SK-N-SH treated with all-trans-retinoic acid at 6 μM for 48 hours (cell line): ENCODE measurements at regions not wholly inside any gene's neighbourhood (a gene's known extent, or its start where the extent isn't known, plus 50 kb on each side); places are given as distances from the start of the nearest gene placed in this dataset.

Source experiments
- ATAC-seq: fragments of 200-7000 bp; cut with Tn5 transposase; 3 replicates; pipeline ENCODE4 v1.9.1; 2020; ENCODE audit warnings: mild to moderate bottlenecking, moderate library complexity
- ARNTL ChIP-seq: fragments of 450-650 bp; formaldehyde crosslinking; IDR thresholded peaks from 2 replicates; pipeline ENCODE4 v1.5.0; 2020; ENCODE audit warnings: low read depth, mild to moderate bottlenecking, moderate library complexity, borderline replicate concordance
- BACH2 ChIP-seq: fragments of 250-450 bp; sonication (Bioruptor Pico); IDR thresholded peaks from 2 replicates; pipeline ENCODE4 v1.9.0; 2021; ENCODE audit warnings: mild to moderate bottlenecking, borderline replicate concordance
- CREB5 ChIP-seq: fragments of 250-450 bp; sonication (Bioruptor Pico); IDR thresholded peaks from 2 replicates; pipeline ENCODE4 v1.5.1; 2020; ENCODE audit warnings: low read depth, mild to moderate bottlenecking, moderate library complexity
- CSDC2 ChIP-seq: fragments of 250-450 bp; sonication (Bioruptor Pico); IDR thresholded peaks from 2 replicates; pipeline ENCODE4 v1.5.0; 2020; ENCODE audit warnings: mild to moderate bottlenecking, moderate library complexity
- CSRNP3 ChIP-seq: fragments of 250-450 bp; sonication (Bioruptor Pico); IDR thresholded peaks from 2 replicates; pipeline ENCODE4 v1.5.1; 2021; ENCODE audit warnings: mild to moderate bottlenecking, moderate library complexity
- ESRRG ChIP-seq: fragments of 250-450 bp; sonication (Bioruptor Pico); IDR thresholded peaks from 2 replicates; pipeline ENCODE4 v1.6.1; 2021; ENCODE audit warnings: mild to moderate bottlenecking
- GLIS3 ChIP-seq: fragments of 250-450 bp; sonication (Bioruptor Pico); IDR thresholded peaks from 2 replicates; pipeline ENCODE4 v1.5.0; 2020; ENCODE audit warnings: mild to moderate bottlenecking, moderate library complexity
- ISL1 ChIP-seq: fragments of 250-450 bp; sonication (Bioruptor Pico); IDR thresholded peaks from 2 replicates; pipeline ENCODE4 v2.1.2; 2022; ENCODE audit warnings: mild to moderate bottlenecking, moderate library complexity
- OSR1 ChIP-seq: fragments of 250-450 bp; sonication (Bioruptor Pico); IDR thresholded peaks from 2 replicates; pipeline ENCODE4 v1.8.0; 2022; ENCODE audit warnings: moderate library complexity, mild to moderate bottlenecking, inconsistent platforms
- POU6F1 ChIP-seq: fragments of 250-450 bp; sonication (Bioruptor Pico); IDR thresholded peaks from 2 replicates; pipeline ENCODE4 v1.8.0; 2021; ENCODE audit warnings: low read depth, mild to moderate bottlenecking, moderate library complexity, borderline replicate concordance
- PPARA ChIP-seq: fragments of 250-450 bp; sonication (Bioruptor Pico); IDR thresholded peaks from 2 replicates; pipeline ENCODE4 v1.5.0; 2020; ENCODE audit warnings: mild to moderate bottlenecking, borderline replicate concordance
- RARB ChIP-seq: fragments of 250-450 bp; sonication (Bioruptor Pico); IDR thresholded peaks from 2 replicates; pipeline ENCODE4 v1.8.0; 2021; ENCODE audit warnings: mild to moderate bottlenecking, moderate library complexity
- SNAI2 ChIP-seq: fragments of 250-450 bp; sonication (Bioruptor Pico); IDR thresholded peaks from 2 replicates; pipeline ENCODE4 v1.5.0; 2020; ENCODE audit warnings: mild to moderate bottlenecking, moderate library complexity
- TCF4 ChIP-seq: fragments of 250-450 bp; sonication (Bioruptor Pico); IDR thresholded peaks from 2 replicates; pipeline ENCODE4 v1.8.0; 2021; ENCODE audit warnings: mild to moderate bottlenecking, moderate library complexity, borderline replicate concordance
- TOX ChIP-seq: fragments of 250-450 bp; sonication (Bioruptor Pico); IDR thresholded peaks from 2 replicates; pipeline ENCODE4 v1.8.0; 2021; ENCODE audit warnings: mild to moderate bottlenecking, moderate library complexity, borderline replicate concordance
- ZC3H10 ChIP-seq: fragments of 250-450 bp; sonication (Bioruptor Pico); IDR thresholded peaks from 2 replicates; pipeline ENCODE4 v1.5.1; 2021; ENCODE audit warnings: mild to moderate bottlenecking, moderate library complexity
- ZFP3 ChIP-seq: fragments of 250-450 bp; sonication (Bioruptor Pico); IDR thresholded peaks from 2 replicates; pipeline ENCODE4 v1.5.0; 2020; ENCODE audit warnings: mild to moderate bottlenecking, moderate library complexity
- ZFP30 ChIP-seq: fragments of 450-650 bp; formaldehyde crosslinking; IDR thresholded peaks from 2 replicates; pipeline ENCODE4 v1.5.0; 2022; ENCODE audit warnings: mild to moderate bottlenecking, moderate library complexity
- ZNF565 ChIP-seq: fragments of 450-650 bp; formaldehyde crosslinking; conservative IDR thresholded peaks from 2 replicates; pipeline ENCODE4 v1.5.0; 2020; ENCODE audit warnings: low read depth, mild to moderate bottlenecking, moderate library complexity
- ZNF8 ChIP-seq: fragments of 450-650 bp; formaldehyde crosslinking; IDR thresholded peaks from 2 replicates; pipeline ENCODE4 v1.5.0; 2020; ENCODE audit warnings: mild to moderate bottlenecking, moderate library complexity
- TF ChIP-seq, protein P1 (sequence below): fragments of 250-450 bp; sonication (Bioruptor Pico); IDR thresholded peaks from 2 replicates; pipeline ENCODE4 v1.8.0; 2020; ENCODE audit warnings: mild to moderate bottlenecking, moderate library complexity, borderline replicate concordance
- TF ChIP-seq, protein P2 (sequence below): fragments of 250-450 bp; sonication (Bioruptor Pico); IDR thresholded peaks from 2 replicates; pipeline ENCODE4 v1.5.0; 2020; ENCODE audit warnings: mild to moderate bottlenecking, moderate library complexity

GRCh38 chr7:54662701-54663100 lies 96.3 kb downstream of the SEC61G start:
- no peak for ATAC-seq
- TF ChIP-seq BACH2 (CRISPR knock-in tag) (no peak), ZNF8 (CRISPR knock-in tag) (no peak), CSDC2 (CRISPR knock-in tag) (no peak), POU6F1 (no peak), PPARA (no peak), ZC3H10 (CRISPR knock-in tag) (no peak), TCF4 (CRISPR knock-in tag) (no peak), OSR1 (CRISPR knock-in tag) (no peak), ISL1 (CRISPR knock-in tag) (no peak), ZFP3 (CRISPR knock-in tag) (no peak), SNAI2 (CRISPR knock-in tag) (no peak), GLIS3 (CRISPR knock-in tag) (no peak), CREB5 (no peak), CSRNP3 (no peak), ARNTL (no peak), ZNF565 (CRISPR knock-in tag) (no peak)
- TF ChIP-seq, protein P1, sequence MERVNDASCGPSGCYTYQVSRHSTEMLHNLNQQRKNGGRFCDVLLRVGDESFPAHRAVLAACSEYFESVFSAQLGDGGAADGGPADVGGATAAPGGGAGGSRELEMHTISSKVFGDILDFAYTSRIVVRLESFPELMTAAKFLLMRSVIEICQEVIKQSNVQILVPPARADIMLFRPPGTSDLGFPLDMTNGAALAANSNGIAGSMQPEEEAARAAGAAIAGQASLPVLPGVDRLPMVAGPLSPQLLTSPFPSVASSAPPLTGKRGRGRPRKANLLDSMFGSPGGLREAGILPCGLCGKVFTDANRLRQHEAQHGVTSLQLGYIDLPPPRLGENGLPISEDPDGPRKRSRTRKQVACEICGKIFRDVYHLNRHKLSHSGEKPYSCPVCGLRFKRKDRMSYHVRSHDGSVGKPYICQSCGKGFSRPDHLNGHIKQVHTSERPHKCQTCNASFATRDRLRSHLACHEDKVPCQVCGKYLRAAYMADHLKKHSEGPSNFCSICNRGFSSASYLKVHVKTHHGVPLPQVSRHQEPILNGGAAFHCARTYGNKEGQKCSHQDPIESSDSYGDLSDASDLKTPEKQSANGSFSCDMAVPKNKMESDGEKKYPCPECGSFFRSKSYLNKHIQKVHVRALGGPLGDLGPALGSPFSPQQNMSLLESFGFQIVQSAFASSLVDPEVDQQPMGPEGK (CRISPR knock-in tag) = no peak
- TF ChIP-seq, protein P2, sequence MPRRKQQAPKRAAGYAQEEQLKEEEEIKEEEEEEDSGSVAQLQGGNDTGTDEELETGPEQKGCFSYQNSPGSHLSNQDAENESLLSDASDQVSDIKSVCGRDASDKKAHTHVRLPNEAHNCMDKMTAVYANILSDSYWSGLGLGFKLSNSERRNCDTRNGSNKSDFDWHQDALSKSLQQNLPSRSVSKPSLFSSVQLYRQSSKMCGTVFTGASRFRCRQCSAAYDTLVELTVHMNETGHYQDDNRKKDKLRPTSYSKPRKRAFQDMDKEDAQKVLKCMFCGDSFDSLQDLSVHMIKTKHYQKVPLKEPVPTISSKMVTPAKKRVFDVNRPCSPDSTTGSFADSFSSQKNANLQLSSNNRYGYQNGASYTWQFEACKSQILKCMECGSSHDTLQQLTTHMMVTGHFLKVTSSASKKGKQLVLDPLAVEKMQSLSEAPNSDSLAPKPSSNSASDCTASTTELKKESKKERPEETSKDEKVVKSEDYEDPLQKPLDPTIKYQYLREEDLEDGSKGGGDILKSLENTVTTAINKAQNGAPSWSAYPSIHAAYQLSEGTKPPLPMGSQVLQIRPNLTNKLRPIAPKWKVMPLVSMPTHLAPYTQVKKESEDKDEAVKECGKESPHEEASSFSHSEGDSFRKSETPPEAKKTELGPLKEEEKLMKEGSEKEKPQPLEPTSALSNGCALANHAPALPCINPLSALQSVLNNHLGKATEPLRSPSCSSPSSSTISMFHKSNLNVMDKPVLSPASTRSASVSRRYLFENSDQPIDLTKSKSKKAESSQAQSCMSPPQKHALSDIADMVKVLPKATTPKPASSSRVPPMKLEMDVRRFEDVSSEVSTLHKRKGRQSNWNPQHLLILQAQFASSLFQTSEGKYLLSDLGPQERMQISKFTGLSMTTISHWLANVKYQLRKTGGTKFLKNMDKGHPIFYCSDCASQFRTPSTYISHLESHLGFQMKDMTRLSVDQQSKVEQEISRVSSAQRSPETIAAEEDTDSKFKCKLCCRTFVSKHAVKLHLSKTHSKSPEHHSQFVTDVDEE (CRISPR knock-in tag) = no peak
- TF ChIP-seq, all 23 proteins: peak for 0

DNA sequence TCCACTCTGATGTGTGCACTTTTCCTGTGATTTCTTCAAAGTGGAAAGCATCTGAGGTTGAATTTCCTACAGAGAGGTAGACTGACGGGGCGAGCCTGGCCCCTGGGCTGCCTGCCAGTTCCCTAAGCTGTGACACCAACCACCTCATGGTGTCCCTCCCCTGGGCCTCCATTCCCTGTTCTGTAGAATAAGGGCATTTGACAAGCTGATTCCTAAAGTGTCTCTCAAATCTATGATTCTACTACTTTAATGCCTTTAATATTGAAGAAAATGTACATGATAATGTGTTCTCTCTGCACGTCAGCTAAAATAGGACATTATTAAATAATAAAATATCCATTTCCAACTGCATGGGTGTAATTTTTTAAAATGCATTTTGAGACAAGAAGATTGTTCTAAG lies 105.1 kb downstream of the SEC61G start:
- TF ChIP-seq TCF4 (CRISPR knock-in tag) (no peak), RARB (no peak), ZNF8 (CRISPR knock-in tag) (no peak), CSRNP3 (no peak), PPARA (no peak), BACH2 (CRISPR knock-in tag) (no peak), TOX (CRISPR knock-in tag) (no peak), POU6F1 (no peak), ISL1 (CRISPR knock-in tag) (no peak), OSR1 (CRISPR knock-in tag) (no peak), ZC3H10 (CRISPR knock-in tag) (no peak), ZFP3 (CRISPR knock-in tag) (no peak), ZNF565 (CRISPR knock-in tag) (no peak), ESRRG (no peak), ZFP30 (CRISPR knock-in tag) (no peak)
- TF ChIP-seq, protein P2 (CRISPR knock-in tag) = no peak
- TF ChIP-seq, protein P1 (CRISPR knock-in tag) = no peak
- no peak for ATAC-seq
